Thyroid gland (tissue), 4 donors: ENCODE measurements at regions not wholly inside any gene's neighbourhood (a gene's known extent, or its start where the extent isn't known, plus 50 kb on each side); places are given as distances from the start of the nearest gene placed in this dataset.

Source experiments
- POLR2A ChIP-seq, 2 donors: fragments of 450-650 bp; IDR thresholded peaks; one replicate each; pipeline ENCODE4 v1.6.1; 2017; ENCODE audit warnings: antibody characterized with exemption in 2 of 2, mild to moderate bottlenecking in 2 of 2, moderate library complexity in 1 of 2
- TF ChIP-seq, protein P1 (sequence below), 6 experiments: fragments of 200-600 bp in 3 of 6; fragments of 450-650 bp in 3 of 6; sonication (generic) in 3 of 6; IDR thresholded peaks; one replicate each; pipeline ENCODE4 v1.5.1; 2016 to 2019; ENCODE audit warnings: antibody characterized with exemption in 6 of 6, mild to moderate bottlenecking in 2 of 6, inconsistent platforms in 1 of 6, moderate library complexity in 1 of 6

DNA sequence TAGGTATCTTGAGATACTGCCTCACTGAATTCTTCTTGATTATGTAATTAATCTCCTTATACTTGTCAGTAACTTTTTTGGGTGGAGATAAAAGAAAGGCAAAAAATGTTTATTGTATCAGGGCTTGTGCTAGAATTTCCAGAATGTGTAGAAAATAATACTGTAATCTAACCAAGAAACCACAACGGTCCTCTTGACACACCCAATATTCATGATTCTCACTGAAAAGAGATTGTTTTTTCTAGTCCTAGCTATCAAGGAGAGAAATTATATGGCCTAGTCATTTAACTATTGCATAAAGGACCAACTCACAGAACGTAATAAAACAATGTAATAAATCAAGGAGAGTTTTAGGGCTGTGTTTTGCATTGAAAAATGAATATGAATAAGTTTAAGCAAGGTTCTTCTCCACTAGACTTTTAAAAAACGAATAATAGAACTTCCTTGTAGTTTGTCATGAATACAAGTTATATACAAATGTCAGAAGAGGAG is 80.0 kb upstream of the STEAP4 start:
- TF ChIP-seq, protein P1, sequence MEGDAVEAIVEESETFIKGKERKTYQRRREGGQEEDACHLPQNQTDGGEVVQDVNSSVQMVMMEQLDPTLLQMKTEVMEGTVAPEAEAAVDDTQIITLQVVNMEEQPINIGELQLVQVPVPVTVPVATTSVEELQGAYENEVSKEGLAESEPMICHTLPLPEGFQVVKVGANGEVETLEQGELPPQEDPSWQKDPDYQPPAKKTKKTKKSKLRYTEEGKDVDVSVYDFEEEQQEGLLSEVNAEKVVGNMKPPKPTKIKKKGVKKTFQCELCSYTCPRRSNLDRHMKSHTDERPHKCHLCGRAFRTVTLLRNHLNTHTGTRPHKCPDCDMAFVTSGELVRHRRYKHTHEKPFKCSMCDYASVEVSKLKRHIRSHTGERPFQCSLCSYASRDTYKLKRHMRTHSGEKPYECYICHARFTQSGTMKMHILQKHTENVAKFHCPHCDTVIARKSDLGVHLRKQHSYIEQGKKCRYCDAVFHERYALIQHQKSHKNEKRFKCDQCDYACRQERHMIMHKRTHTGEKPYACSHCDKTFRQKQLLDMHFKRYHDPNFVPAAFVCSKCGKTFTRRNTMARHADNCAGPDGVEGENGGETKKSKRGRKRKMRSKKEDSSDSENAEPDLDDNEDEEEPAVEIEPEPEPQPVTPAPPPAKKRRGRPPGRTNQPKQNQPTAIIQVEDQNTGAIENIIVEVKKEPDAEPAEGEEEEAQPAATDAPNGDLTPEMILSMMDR (IDR thresholded peaks at IDR 0.05): no peak
- TF ChIP-seq POLR2A (IDR thresholded peaks at IDR 0.05): no peak
